PC-9 (cell line): ENCODE measurements at regions not wholly inside any gene's neighbourhood (a gene's known extent, or its start where the extent isn't known, plus 50 kb on each side); places are given as distances from the start of the nearest gene placed in this dataset.

ENCODE experiments used
- BruUV-seq: library from RNA; stranded (reverse); fragments of 400-500 nt; replicated peaks from 2 replicates; lab custom pipeline; 2021; lab: Mats Ljungman, UMichigan
- CTCF ChIA-PET: fragments of 300-600 bp; sonication (Branson Sonifier 250); formaldehyde crosslinking; loops from one replicate; lab custom pipeline; 2022; ENCODE audit warnings: antibody characterized with exemption; lab: Charles Lee
- POLR2A ChIA-PET: fragments of 300-600 bp; sonication (Branson Sonifier 250); formaldehyde crosslinking; loops from one replicate; lab custom pipeline; 2022; ENCODE audit warnings: antibody characterized with exemption; ENCODE audit not compliant: unreplicated experiment; lab: Charles Lee
- DNase-seq, 2 experiments: peaks; one replicate each; pipeline versions ENCODE4 v3.0.0 to v3.0.0-alpha.2; 2015 to 2022; ENCODE audit warnings: mixed read lengths in 1 of 2
- H2AFZ ChIP-seq: fragments of 200-600 bp; sonication (generic); 2 replicates; pipeline ENCODE4 v1.8.1; 2017; ENCODE audit warnings: antibody characterized with exemption
- H3F3A ChIP-seq: fragments of 200-600 bp; sonication (generic); 2 replicates; pipeline ENCODE4 v1.8.1; 2017; ENCODE audit warnings: antibody characterized with exemption, mild to moderate bottlenecking, low read depth; ENCODE audit not compliant: insufficient read depth
- H3K27ac ChIP-seq: fragments of 200-600 bp; sonication (generic); 2 replicates; pipeline ENCODE4 v1.6.1; 2016; ENCODE audit warnings: mixed run types
- H3K27me3 ChIP-seq: fragments of 200-600 bp; sonication (generic); 2 replicates; pipeline ENCODE4 v1.6.1; 2016; ENCODE audit warnings: low read depth, mixed run types; ENCODE audit not compliant: insufficient read depth
- H3K36me3 ChIP-seq: fragments of 200-600 bp; sonication (generic); 2 replicates; pipeline ENCODE4 v1.6.1; 2016; ENCODE audit warnings: low read depth, mixed run types
- H3K4me1 ChIP-seq: fragments of 200-600 bp; sonication (generic); replicated peaks from 2 replicates; pipeline ENCODE4 v1.6.1; 2016; ENCODE audit warnings: mixed run types; ENCODE audit not compliant: insufficient read depth
- H3K4me2 ChIP-seq: fragments of 200-600 bp; sonication (generic); 2 replicates; pipeline ENCODE4 v1.6.1; 2017; ENCODE audit warnings: mixed run types
- H3K4me3 ChIP-seq: fragments of 200-600 bp; sonication (generic); 2 replicates; pipeline ENCODE4 v1.6.1; 2016; ENCODE audit warnings: mixed run types
- H3K79me2 ChIP-seq: fragments of 200-600 bp; sonication (generic); 2 replicates; pipeline ENCODE4 v1.6.1; 2017; ENCODE audit warnings: low read depth, mixed run types
- H3K9me2 ChIP-seq: fragments of 200-600 bp; sonication (generic); 2 replicates; pipeline ENCODE4 v1.8.1; 2017; ENCODE audit warnings: mild to moderate bottlenecking; ENCODE audit not compliant: insufficient read depth
- H3K9me3 ChIP-seq: fragments of 200-600 bp; sonication (generic); 2 replicates; pipeline ENCODE4 v1.8.1; 2016; ENCODE audit warnings: low read depth; ENCODE audit not compliant: insufficient read depth
- H4K20me1 ChIP-seq: fragments of 200-600 bp; sonication (generic); 2 replicates; pipeline ENCODE4 v1.8.1; 2017; ENCODE audit not compliant: insufficient read depth
- EZH2 ChIP-seq: fragments of 200-600 bp; sonication (generic); IDR thresholded peaks from 2 replicates; pipeline ENCODE4 v1.8.0; 2017; ENCODE audit warnings: antibody characterized with exemption, low read depth
- intact Hi-C: fragments of 100-400 bp; cut with micrococcal nuclease; formaldehyde crosslinking; loops from one replicate; pipeline ENCODE4 v1.10.0; 2022; ENCODE audit not compliant: unreplicated experiment
- TF ChIP-seq, protein P1 (sequence below): fragments of 200-600 bp; sonication (generic); conservative IDR thresholded peaks from 2 replicates; pipeline ENCODE4 v1.6.1; 2017; ENCODE audit warnings: mixed run types, antibody characterized with exemption, mild to moderate bottlenecking, moderate library complexity

DNA sequence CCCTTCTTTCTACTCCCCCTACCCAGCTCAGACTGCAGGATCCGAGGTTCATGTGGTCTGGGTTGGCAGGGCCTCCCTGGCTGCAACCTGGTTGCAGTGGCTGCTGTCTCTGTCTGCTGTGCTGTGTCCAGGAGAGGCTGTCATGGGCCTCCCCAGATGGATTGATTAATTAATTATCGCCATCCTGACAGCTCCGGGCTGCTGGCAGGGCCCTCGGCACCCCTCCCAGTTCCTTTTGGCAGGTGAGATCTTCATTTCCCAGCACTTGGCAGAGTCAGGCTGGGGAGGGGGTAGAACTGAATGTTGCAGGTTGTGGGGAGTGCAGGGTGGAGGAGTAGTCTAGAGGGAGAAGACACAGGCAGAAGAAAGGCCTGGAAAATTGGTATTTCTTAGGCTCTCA is 56.7 kb upstream of the ZFAND3 start:
- Histone ChIP-seq H3K27me3 (no peaks in the 10 kb centered on the region; the same call in 1 of the 2 replicates), H4K20me1 (no peaks in the 10 kb centered on the region), H3K27ac (no peak overlapping the region), H3K4me2 (no peak overlapping the region), H3K9me2 (no peaks in the 10 kb centered on the region), H3K79me2 (no peaks in the 10 kb centered on the region), H2AFZ (no peak overlapping the region), H3K36me3 (no peaks in the 10 kb centered on the region), H3F3A (no peaks in the 10 kb centered on the region), H3K4me1 (no peaks in the 10 kb centered on the region), H3K9me3 (no peaks in the 10 kb centered on the region), H3K4me3 (no peak overlapping the region)
- CTCF ChIA-PET, result no interaction called here
- DNase-seq, result no peak
- BruUV-seq, result no TSS peak
- POLR2A ChIA-PET, result interaction anchor here (0.6 kb wide), 1 partner anchor 583 kb away, joined by 3 read pairs; no protein-coding TSS in a partner anchor
- intact Hi-C loops, result no loop called here
- TF ChIP-seq, protein P1, sequence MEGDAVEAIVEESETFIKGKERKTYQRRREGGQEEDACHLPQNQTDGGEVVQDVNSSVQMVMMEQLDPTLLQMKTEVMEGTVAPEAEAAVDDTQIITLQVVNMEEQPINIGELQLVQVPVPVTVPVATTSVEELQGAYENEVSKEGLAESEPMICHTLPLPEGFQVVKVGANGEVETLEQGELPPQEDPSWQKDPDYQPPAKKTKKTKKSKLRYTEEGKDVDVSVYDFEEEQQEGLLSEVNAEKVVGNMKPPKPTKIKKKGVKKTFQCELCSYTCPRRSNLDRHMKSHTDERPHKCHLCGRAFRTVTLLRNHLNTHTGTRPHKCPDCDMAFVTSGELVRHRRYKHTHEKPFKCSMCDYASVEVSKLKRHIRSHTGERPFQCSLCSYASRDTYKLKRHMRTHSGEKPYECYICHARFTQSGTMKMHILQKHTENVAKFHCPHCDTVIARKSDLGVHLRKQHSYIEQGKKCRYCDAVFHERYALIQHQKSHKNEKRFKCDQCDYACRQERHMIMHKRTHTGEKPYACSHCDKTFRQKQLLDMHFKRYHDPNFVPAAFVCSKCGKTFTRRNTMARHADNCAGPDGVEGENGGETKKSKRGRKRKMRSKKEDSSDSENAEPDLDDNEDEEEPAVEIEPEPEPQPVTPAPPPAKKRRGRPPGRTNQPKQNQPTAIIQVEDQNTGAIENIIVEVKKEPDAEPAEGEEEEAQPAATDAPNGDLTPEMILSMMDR, result no peak
- TF ChIP-seq EZH2, result no peak

DNA sequence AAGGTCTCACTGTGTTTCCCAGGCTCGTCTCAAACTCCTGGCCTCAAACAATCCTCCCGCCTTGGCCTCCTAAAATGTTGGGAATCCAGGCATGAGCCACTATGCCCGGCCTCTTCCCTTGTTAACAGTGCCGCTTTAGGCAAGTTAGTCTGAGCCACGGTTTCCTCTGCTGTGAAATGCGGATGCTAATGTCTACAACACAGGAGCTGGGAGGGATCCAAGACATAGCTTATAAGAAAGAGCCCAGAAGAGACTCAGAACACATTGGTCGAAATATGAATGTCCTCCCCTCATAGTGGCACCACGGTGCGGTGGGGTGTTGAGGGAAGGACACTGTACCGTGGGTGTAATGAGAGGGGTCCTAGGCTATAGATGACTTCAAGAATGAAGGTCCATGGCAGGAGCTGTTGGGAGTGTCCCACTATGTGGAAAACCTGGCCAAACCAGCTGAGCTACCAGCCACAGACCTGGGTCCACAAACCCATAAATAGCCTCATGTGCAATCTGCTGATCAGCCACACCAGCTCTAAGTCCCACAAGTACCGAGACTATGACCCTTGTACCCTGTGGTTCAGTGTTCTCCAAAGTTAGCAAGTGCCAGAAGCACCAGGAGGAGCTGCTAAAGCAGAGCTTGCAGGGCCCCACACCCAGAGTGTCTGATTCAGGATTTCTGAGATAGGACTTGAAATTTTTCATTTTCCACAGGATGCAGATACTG is 57.8 kb upstream of the ZFAND3 start:
- no peaks in the 10 kb centered on the region for H3K4me1 ChIP-seq
- H4K20me1 ChIP-seq, result no peaks in the 10 kb centered on the region
- intact Hi-C loops, result no loop called here
- no peak overlapping the region for H3K4me3 ChIP-seq
- H3K79me2 ChIP-seq, result no peaks in the 10 kb centered on the region
- BruUV-seq, result no TSS peak
- no peak for DNase-seq
- no peaks in the 10 kb centered on the region for H3K9me3 ChIP-seq
- no peak overlapping the region for H3K4me2 ChIP-seq
- no peaks in the 10 kb centered on the region for H3F3A ChIP-seq
- no peaks in the 10 kb centered on the region for H3K9me2 ChIP-seq
- no peak overlapping the region for H3K27ac ChIP-seq
- no peaks in the 10 kb centered on the region; the same call in 1 of the 2 replicates for H3K27me3 ChIP-seq
- TF ChIP-seq EZH2, result no peak
- TF ChIP-seq, protein P1, result no peak
- H2AFZ ChIP-seq, result no peak overlapping the region
- ChIA-PET CTCF (no interaction called here), POLR2A (no interaction called here)
- no peaks in the 10 kb centered on the region for H3K36me3 ChIP-seq

DNA sequence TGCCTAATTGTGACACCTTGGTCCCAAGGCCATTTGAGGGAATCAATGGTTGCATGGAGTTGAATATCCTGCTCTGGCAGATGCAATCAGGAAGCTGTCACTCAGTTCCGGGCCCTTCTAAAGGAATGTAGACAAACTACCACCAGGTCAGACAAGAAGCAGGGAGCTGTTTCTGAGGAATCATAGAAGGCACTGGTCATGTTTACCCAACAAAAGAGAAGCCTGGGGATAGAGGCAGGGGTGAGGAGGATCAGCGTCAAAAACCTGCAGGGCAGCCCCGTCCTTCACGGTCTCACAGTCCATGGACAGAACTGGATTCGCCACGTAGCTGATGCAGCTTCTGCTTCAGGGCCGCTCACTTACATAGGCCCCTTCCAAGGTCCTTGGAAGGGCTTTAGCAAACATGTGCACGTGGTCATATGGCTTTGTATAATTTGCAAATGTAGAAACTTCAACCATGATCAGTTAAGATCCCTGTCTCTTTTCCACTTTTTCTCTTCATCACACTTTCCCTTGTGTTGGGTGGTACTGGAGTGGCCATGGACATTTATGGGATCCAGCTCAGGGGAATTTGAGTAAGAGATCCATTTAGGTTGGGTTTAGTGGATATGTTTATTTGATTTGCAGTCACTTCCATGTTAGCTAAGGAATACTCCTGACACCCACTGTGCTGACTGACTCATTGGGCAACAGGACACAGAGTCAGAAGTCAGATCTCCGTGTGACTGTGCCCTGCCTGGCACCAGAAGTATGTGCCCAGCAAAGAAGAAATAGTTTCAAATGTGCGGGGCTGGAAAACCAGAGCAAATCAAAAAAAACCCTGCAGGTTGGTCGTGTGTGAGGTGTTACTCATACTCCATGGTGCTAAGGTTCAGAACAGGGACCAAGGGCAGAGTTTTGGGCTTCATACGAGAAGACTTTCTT is 60.0 kb upstream of the ZFAND3 start:
- H3K79me2 ChIP-seq, result no peaks in the 10 kb centered on the region
- no peak overlapping the region for H3K27ac ChIP-seq
- H2AFZ ChIP-seq, result no peak overlapping the region
- intact Hi-C loops, result no loop called here
- ChIA-PET POLR2A (no interaction called here), CTCF (no interaction called here)
- H3K36me3 ChIP-seq, result no peaks in the 10 kb centered on the region
- TF ChIP-seq, protein P1, result no peak
- TF ChIP-seq EZH2, result no peak
- H3K4me2 ChIP-seq, result no peak overlapping the region
- no peaks in the 10 kb centered on the region for H3K9me2 ChIP-seq
- no peaks in the 10 kb centered on the region for H3K4me1 ChIP-seq
- H3K4me3 ChIP-seq, result no peak overlapping the region
- no peak for DNase-seq
- no peaks in the 10 kb centered on the region for H3F3A ChIP-seq
- H3K27me3 ChIP-seq, result no peaks in the 10 kb centered on the region; the same call in 1 of the 2 replicates
- no TSS peak for BruUV-seq
- no peaks in the 10 kb centered on the region for H4K20me1 ChIP-seq
- no peaks in the 10 kb centered on the region for H3K9me3 ChIP-seq
